ENCODE measurements at regions not wholly inside any gene's neighbourhood (a gene's known extent, or its start where the extent isn't known, plus 50 kb on each side); places are given as distances from the start of the nearest gene placed in this dataset.

GRCh38 chr20:12891643-12892042 lies 117.1 kb upstream of the SPTLC3 start:
- no peaks in the 10 kb centered on the region for H3K27me3 ChIP-seq
- DNase-seq: no peak
- no peaks in the 10 kb centered on the region for H3K4me1 ChIP-seq
- H3K27ac ChIP-seq: no peak overlapping the region
- ATAC-seq: no peak
- no peaks in the 10 kb centered on the region for H3K36me3 ChIP-seq
- peaks cover 0 to 1% of the 10 kb centered on the region in 2 donors for H3K9me3 ChIP-seq
- no peak for TF ChIP-seq CTCF (IDR thresholded peaks at IDR 0.05)
- intact Hi-C loops (cut with DNase I): no loop called here
- no peak overlapping the region for H3K4me3 ChIP-seq

GRCh38 chr20:12893019-12893418 lies 115.8 kb upstream of the SPTLC3 start:
- TF ChIP-seq CTCF (IDR thresholded peaks at IDR 0.05): no peak
- H3K4me1 ChIP-seq: no peaks in the 10 kb centered on the region
- no peak for DNase-seq
- H3K27me3 ChIP-seq: no peaks in the 10 kb centered on the region
- no peak for ATAC-seq
- no peak overlapping the region for H3K27ac ChIP-seq
- intact Hi-C loops (cut with DNase I): no loop called here
- H3K4me3 ChIP-seq: no peak overlapping the region
- H3K36me3 ChIP-seq: no peaks in the 10 kb centered on the region
- H3K9me3 ChIP-seq: peaks cover 0 to 1% of the 10 kb centered on the region in 2 donors

- TF ChIP-seq CTCF (IDR thresholded peaks at IDR 0.05): no peak
- Histone ChIP-seq H3K27me3 (no peaks in the 10 kb centered on the region), H3K27ac (no peak overlapping the region), H3K4me1 (no peaks in the 10 kb centered on the region), H3K9me3 (peaks cover 0 to 1% of the 10 kb centered on the region in 2 donors), H3K36me3 (no peaks in the 10 kb centered on the region), H3K4me3 (no peak overlapping the region)
- intact Hi-C loops (cut with DNase I): no loop called here
- no peak for DNase-seq
- ATAC-seq: no peak
These were observed 115.1 kb upstream of the SPTLC3 start for GRCh38 chr20:12893653-12894052.

GRCh38 chr20:12894089-12894488 lies 114.7 kb upstream of the SPTLC3 start:
- Histone ChIP-seq H3K27me3 (no peaks in the 10 kb centered on the region), H3K36me3 (no peaks in the 10 kb centered on the region), H3K9me3 (peaks cover 0 to 1% of the 10 kb centered on the region in 2 donors), H3K27ac (no peak overlapping the region), H3K4me3 (no peak overlapping the region), H3K4me1 (no peaks in the 10 kb centered on the region)
- intact Hi-C loops (cut with DNase I): no loop called here
- no peak for ATAC-seq
- DNase-seq: no peak
- TF ChIP-seq CTCF (IDR thresholded peaks at IDR 0.05): no peak

- no peak for ATAC-seq
- Histone ChIP-seq H3K27ac (no peak overlapping the region), H3K4me3 (no peak overlapping the region), H3K9me3 (peaks cover 0 to 1% of the 10 kb centered on the region in 2 donors), H3K27me3 (no peaks in the 10 kb centered on the region), H3K36me3 (no peaks in the 10 kb centered on the region), H3K4me1 (no peaks in the 10 kb centered on the region)
- intact Hi-C loops (cut with DNase I): no loop called here
- TF ChIP-seq CTCF (IDR thresholded peaks at IDR 0.05): no peak
- no peak for DNase-seq
These were observed 112.6 kb upstream of the SPTLC3 start for GRCh38 chr20:12896180-12896579.

Data from left lung (tissue), 4 donors.